Transverse colon (tissue), 4 donors: ENCODE measurements at regions not wholly inside any gene's neighbourhood (a gene's known extent, or its start where the extent isn't known, plus 50 kb on each side); places are given as distances from the start of the nearest gene placed in this dataset.

ENCODE experiments used
- CTCF ChIP-seq, 5 experiments: fragments of 200-600 bp in 3 of 5; fragments of 450-650 bp in 2 of 5; sonication (generic) in 3 of 5; IDR thresholded peaks; 1 replicate in 2 of 5; 2 replicates in 3 of 5; pipeline ENCODE4 v1.5.1; 2016 to 2017; ENCODE audit warnings: antibody characterized with exemption in 5 of 5, inconsistent platforms in 3 of 5, mild to moderate bottlenecking in 2 of 5, moderate library complexity in 1 of 5
- EP300 ChIP-seq: sonication (generic); formaldehyde crosslinking; IDR thresholded peaks from one replicate; pipeline ENCODE4 v1.6.1; 2017; ENCODE audit warnings: antibody characterized with exemption, low read depth
- POLR2A ChIP-seq: fragments of 450-650 bp; IDR thresholded peaks from one replicate; pipeline ENCODE4 v1.6.1; 2016; ENCODE audit warnings: antibody characterized with exemption, mild to moderate bottlenecking, moderate library complexity
- POLR2AphosphoS5 ChIP-seq, 3 donors: sonication (generic); formaldehyde crosslinking; IDR thresholded peaks; one replicate each; pipeline ENCODE4 v1.6.1; 2016; ENCODE audit warnings: antibody characterized with exemption in 3 of 3

- no peak for TF ChIP-seq CTCF (IDR thresholded peaks at IDR 0.05)
- no peak for TF ChIP-seq EP300
- no peak for TF ChIP-seq POLR2A
- TF ChIP-seq POLR2AphosphoS5 (IDR thresholded peaks at IDR 0.05) = no peak
Observed at GRCh38 chr20:48325656-48326433, 502.0 kb downstream of the PREX1 start.
